Hepatic stellate cell (primary cell): ENCODE measurements at regions not wholly inside any gene's neighbourhood (a gene's known extent, or its start where the extent isn't known, plus 50 kb on each side); places are given as distances from the start of the nearest gene placed in this dataset.
"Not testable (repeated sequence)": the region's sequence is repeated elsewhere in the genome, so short reads cannot be mapped to it uniquely, and the experiment has no call there.

ENCODE experiments used
- DNase-seq: peaks from one replicate; pipeline ENCODE4 v3.0.0; 2011; ENCODE audit warnings: low spot score

GRCh38 chr13:65943024-65943423 is 1287.1 kb downstream of the PCDH9 start:
- DNase-seq, result no peak

GRCh38 chr13:65940720-65941119 is 1289.4 kb downstream of the PCDH9 start:
- no peak for DNase-seq

- no peak for DNase-seq
Measured at GRCh38 chr13:65937251-65937650, 1292.9 kb downstream of the PCDH9 start.

- no peak for DNase-seq
Measured at GRCh38 chr13:65936249-65936648, 1293.9 kb downstream of the PCDH9 start.

GRCh38 chr13:65932587-65933239 is 1297.4 kb downstream of the PCDH9 start:
- DNase-seq, result no peak

- DNase-seq, result no peak
Measured at GRCh38 chr13:65932013-65932412, 1298.1 kb downstream of the PCDH9 start.

- DNase-seq, result no peak
Measured at GRCh38 chr13:65929436-65929835, 1300.7 kb downstream of the PCDH9 start.

GRCh38 chr13:65926750-65927171 is 1303.4 kb downstream of the PCDH9 start:
- DNase-seq, result no peak

GRCh38 chr13:65922846-65923245 is 1307.3 kb downstream of the PCDH9 start:
- DNase-seq, result not testable (repeated sequence)

- no peak for DNase-seq
Measured at GRCh38 chr13:65921933-65922332, 1308.2 kb downstream of the PCDH9 start.

- no peak for DNase-seq
Measured at GRCh38 chr13:65917731-65918130, 1312.4 kb downstream of the PCDH9 start.

- DNase-seq, result no peak
Measured at GRCh38 chr13:65915195-65915594, 1314.9 kb downstream of the PCDH9 start.

- no peak for DNase-seq
Measured at GRCh38 chr13:65914716-65915115, 1315.4 kb downstream of the PCDH9 start.

GRCh38 chr13:65913173-65913572 is 1317.0 kb downstream of the PCDH9 start:
- peak; percentile 12 for DNase-seq

GRCh38 chr13:65912516-65912915 is 1317.6 kb downstream of the PCDH9 start:
- no peak for DNase-seq

- DNase-seq, result no peak
Measured at GRCh38 chr13:65911546-65912193, 1318.5 kb downstream of the PCDH9 start.

GRCh38 chr13:65909501-65909900 is 1320.6 kb downstream of the PCDH9 start:
- DNase-seq, result no peak

GRCh38 chr13:65907666-65908525 is 1322.2 kb downstream of the PCDH9 start:
- no peak for DNase-seq

GRCh38 chr13:65901723-65902122 is 1328.4 kb downstream of the PCDH9 start:
- no peak for DNase-seq

- no peak for DNase-seq
Measured at GRCh38 chr13:65894049-65894448, 1336.1 kb downstream of the PCDH9 start.

GRCh38 chr13:65892859-65893258 is 1337.3 kb downstream of the PCDH9 start:
- no peak for DNase-seq

- DNase-seq, result no peak
Measured at GRCh38 chr13:65889368-65889767, 1340.8 kb downstream of the PCDH9 start.

GRCh38 chr13:65882810-65883209 is 1347.3 kb downstream of the PCDH9 start:
- DNase-seq, result no peak
